ENCODE measurements at regions not wholly inside any gene's neighbourhood (a gene's known extent, or its start where the extent isn't known, plus 50 kb on each side); places are given as distances from the start of the nearest gene placed in this dataset.

GRCh38 chr5:19270153-19270552 is 717.8 kb downstream of the CDH18 start:
- H3K27ac ChIP-seq (ENCODE audit: low read depth in 1 of 2, low read length in 2 of 2): no peak overlapping the region
- H3K4me2 ChIP-seq (replicated peaks; ENCODE audit: extremely low read depth, low read length, poor library complexity, severe bottlenecking): no peak overlapping the region
- intact Hi-C loops (cut with micrococcal nuclease): no loop called here
- no peaks in the 10 kb centered on the region for H3K36me3 ChIP-seq (replicated peaks in 1 of 2; ENCODE audit: control insufficient read depth in 1 of 2, insufficient read depth in 2 of 2, low read length in 2 of 2)
- no peak overlapping the region for H3K4me3 ChIP-seq (replicated peaks in 1 of 3; ENCODE audit: low read depth in 2 of 3, low read length in 3 of 3)
- H3K9me3 ChIP-seq (replicated peaks in 1 of 2; ENCODE audit: control insufficient read depth in 1 of 2, insufficient read depth in 1 of 2, low read length in 2 of 2): peaks cover 4 to 15% of the 10 kb centered on the region in 2 donors
- Mint-ChIP-seq H3K27ac (no peak overlapping the region), H3K4me1 (no peaks in the 10 kb centered on the region), H3K27me3 (ENCODE audit: low read depth in 3 of 3) (no peaks in the 10 kb centered on the region), H3K4me3 (no peak overlapping the region), H3K36me3 (no peaks in the 10 kb centered on the region), H3K9me3 (peaks cover 0 to 8% (median 2%) of the 10 kb centered on the region in 7 donors)
- H4K20me1 ChIP-seq (ENCODE audit: insufficient read depth, low read length): no peaks in the 10 kb centered on the region
- no peaks in the 10 kb centered on the region for H3K79me2 ChIP-seq (ENCODE audit: insufficient read depth, low read length)
- no peak overlapping the region for H3K9ac ChIP-seq (ENCODE audit: insufficient read depth, low read length, poor library complexity, severe bottlenecking)
- no peak for TF ChIP-seq CTCF (IDR thresholded peaks at IDR 0.05)
- WGBS (ENCODE audit: insufficient coverage): 96% methylated on average over 4 of the region's 4 CpGs
- no peaks in the 10 kb centered on the region for H3K27me3 ChIP-seq (ENCODE audit: control insufficient read depth in 2 of 2, insufficient read depth in 2 of 2, low read length in 2 of 2)
- H3K4me1 ChIP-seq (ENCODE audit: control insufficient read depth in 1 of 2, insufficient read depth in 2 of 2, low read length in 2 of 2): no peaks in the 10 kb centered on the region
- no peak overlapping the region for H2AFZ ChIP-seq (ENCODE audit: insufficient read depth, low read depth, low read length, poor library complexity, severe bottlenecking)
- DNase-seq: no peak

- Histone ChIP-seq H3K36me3 (replicated peaks in 1 of 2; ENCODE audit: control insufficient read depth in 1 of 2, insufficient read depth in 2 of 2, low read length in 2 of 2) (no peaks in the 10 kb centered on the region), H3K27me3 (ENCODE audit: control insufficient read depth in 2 of 2, insufficient read depth in 2 of 2, low read length in 2 of 2) (no peaks in the 10 kb centered on the region), H3K79me2 (ENCODE audit: insufficient read depth, low read length) (no peaks in the 10 kb centered on the region), H3K27ac (ENCODE audit: low read depth in 1 of 2, low read length in 2 of 2) (no peak overlapping the region), H2AFZ (ENCODE audit: insufficient read depth, low read depth, low read length, poor library complexity, severe bottlenecking) (no peak overlapping the region), H3K4me1 (ENCODE audit: control insufficient read depth in 1 of 2, insufficient read depth in 2 of 2, low read length in 2 of 2) (no peaks in the 10 kb centered on the region), H4K20me1 (ENCODE audit: insufficient read depth, low read length) (no peaks in the 10 kb centered on the region), H3K9ac (ENCODE audit: insufficient read depth, low read length, poor library complexity, severe bottlenecking) (no peak overlapping the region), H3K4me2 (replicated peaks; ENCODE audit: extremely low read depth, low read length, poor library complexity, severe bottlenecking) (no peak overlapping the region), H3K4me3 (replicated peaks in 1 of 3; ENCODE audit: low read depth in 2 of 3, low read length in 3 of 3) (no peak overlapping the region), H3K9me3 (replicated peaks in 1 of 2; ENCODE audit: control insufficient read depth in 1 of 2, insufficient read depth in 1 of 2, low read length in 2 of 2) (peaks cover 16 to 20% of the 10 kb centered on the region in 2 donors)
- Mint-ChIP-seq H3K4me1 (no peaks in the 10 kb centered on the region), H3K27me3 (ENCODE audit: low read depth in 3 of 3) (peaks cover 0 to 2% (median 0%) of the 10 kb centered on the region in 3 donors), H3K36me3 (no peaks in the 10 kb centered on the region), H3K27ac (no peak overlapping the region), H3K4me3 (no peak overlapping the region), H3K9me3 (peaks cover 0 to 24% (median 12%) of the 10 kb centered on the region in 7 donors)
- no peak for DNase-seq
- no peak for TF ChIP-seq CTCF (IDR thresholded peaks at IDR 0.05)
- intact Hi-C loops (cut with micrococcal nuclease): no loop called here
- WGBS (ENCODE audit: insufficient coverage): no CpG with 5 or more reads among the region's 3 CpGs
These were observed 713.4 kb downstream of the CDH18 start for GRCh38 chr5:19274578-19274977.

Data from CD14-positive monocyte (primary cell).